ENCODE measurements at regions not wholly inside any gene's neighbourhood (a gene's known extent, or its start where the extent isn't known, plus 50 kb on each side); places are given as distances from the start of the nearest gene placed in this dataset.
A peak's percentile ranks its signal among the peaks of the same experiment; 100 is the strongest.

GRCh38 chr7:127504715-127505114, 80.7 kb downstream of the GCC1 start:
- no peak overlapping the region for H3K4me2 ChIP-seq (ENCODE audit: low read length)
- H3K4me1 ChIP-seq (ENCODE audit: control insufficient read depth, low read length) = no peaks in the 10 kb centered on the region
- H4K20me1 ChIP-seq (ENCODE audit: control insufficient read depth, insufficient read depth, low read depth, low read length) = no peaks in the 10 kb centered on the region
- H3K4me3 ChIP-seq (ENCODE audit: low read length) = no peak overlapping the region
- H3K27ac ChIP-seq (ENCODE audit: low read depth, low read length) = no peak overlapping the region
- TF ChIP-seq EZH2phosphoT487 (IDR thresholded peaks at IDR 0.05; ENCODE audit: borderline replicate concordance, low read length) = no peak
- peak; percentile 74 for TF ChIP-seq CTCF (IDR thresholded peaks at IDR 0.05; ENCODE audit: low read depth, low read length, poor library complexity, severe bottlenecking)
- no peaks in the 10 kb centered on the region for H3K79me2 ChIP-seq (ENCODE audit: control insufficient read depth, low read length)
- H3F3A ChIP-seq (ENCODE audit: control insufficient read depth, insufficient read depth) = no peaks in the 10 kb centered on the region
- H3K36me3 ChIP-seq (ENCODE audit: control insufficient read depth, low read length) = no peaks in the 10 kb centered on the region
- H3K27me3 ChIP-seq (ENCODE audit: control insufficient read depth, low read length) = peaks cover 10% of the 10 kb centered on the region
- no peaks in the 10 kb centered on the region for H3K9me3 ChIP-seq (ENCODE audit: control insufficient read depth, insufficient read depth, low read length)
- no peaks in the 10 kb centered on the region for H3K9me2 ChIP-seq (replicated peaks; ENCODE audit: control insufficient read depth, low read length)

GRCh38 chr7:127501817-127502216, 83.6 kb downstream of the GCC1 start:
- Histone ChIP-seq H3K9me3 (ENCODE audit: control insufficient read depth, insufficient read depth, low read length) (no peaks in the 10 kb centered on the region), H3K4me2 (ENCODE audit: low read length) (no peak overlapping the region), H3F3A (ENCODE audit: control insufficient read depth, insufficient read depth) (no peaks in the 10 kb centered on the region), H3K79me2 (ENCODE audit: control insufficient read depth, low read length) (no peaks in the 10 kb centered on the region), H3K9me2 (replicated peaks; ENCODE audit: control insufficient read depth, low read length) (no peaks in the 10 kb centered on the region), H3K27me3 (ENCODE audit: control insufficient read depth, low read length) (peaks cover 8% of the 10 kb centered on the region), H4K20me1 (ENCODE audit: control insufficient read depth, insufficient read depth, low read depth, low read length) (no peaks in the 10 kb centered on the region), H3K4me3 (ENCODE audit: low read length) (no peak overlapping the region), H3K36me3 (ENCODE audit: control insufficient read depth, low read length) (no peaks in the 10 kb centered on the region), H3K27ac (ENCODE audit: low read depth, low read length) (no peak overlapping the region), H3K4me1 (ENCODE audit: control insufficient read depth, low read length) (no peaks in the 10 kb centered on the region)
- no peak for TF ChIP-seq EZH2phosphoT487 (IDR thresholded peaks at IDR 0.05; ENCODE audit: borderline replicate concordance, low read length)
- no peak for TF ChIP-seq CTCF (IDR thresholded peaks at IDR 0.05; ENCODE audit: low read depth, low read length, poor library complexity, severe bottlenecking)

DNA sequence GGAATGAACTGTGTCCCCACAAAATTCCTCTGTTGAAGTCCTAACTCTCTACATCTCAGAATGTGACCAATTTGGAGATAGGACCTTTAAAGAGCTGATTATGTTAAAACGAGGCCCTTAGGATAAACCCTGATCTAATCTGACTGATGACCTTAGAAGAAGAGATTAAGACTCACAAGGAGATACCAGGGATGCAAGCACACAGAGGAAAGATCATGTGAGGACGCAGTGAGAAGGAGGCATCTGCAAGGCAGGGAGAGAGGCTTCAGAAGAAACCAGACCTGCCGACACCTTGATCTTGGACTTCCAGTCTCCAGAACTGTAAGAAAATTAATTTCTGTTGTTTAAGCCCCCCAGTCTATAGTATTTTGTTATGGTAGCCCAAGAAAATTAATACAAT, 94.9 kb upstream of the ZNF800 start:
- H3F3A ChIP-seq (ENCODE audit: control insufficient read depth, insufficient read depth) = no peaks in the 10 kb centered on the region
- no peaks in the 10 kb centered on the region for H3K9me2 ChIP-seq (replicated peaks; ENCODE audit: control insufficient read depth, low read length)

More for the DNA sequence above, 94.9 kb upstream of the ZNF800 start:
- Histone ChIP-seq H3K36me3 (ENCODE audit: control insufficient read depth, low read length) (no peaks in the 10 kb centered on the region), H3K9me3 (ENCODE audit: control insufficient read depth, insufficient read depth, low read length) (no peaks in the 10 kb centered on the region), H3K4me1 (ENCODE audit: control insufficient read depth, low read length) (no peaks in the 10 kb centered on the region), H3K27ac (ENCODE audit: low read depth, low read length) (no peak overlapping the region), H3K27me3 (ENCODE audit: control insufficient read depth, low read length) (peaks cover 9% of the 10 kb centered on the region), H3K4me3 (ENCODE audit: low read length) (no peak overlapping the region), H4K20me1 (ENCODE audit: control insufficient read depth, insufficient read depth, low read depth, low read length) (no peaks in the 10 kb centered on the region), H3K4me2 (ENCODE audit: low read length) (no peak overlapping the region), H3K79me2 (ENCODE audit: control insufficient read depth, low read length) (no peaks in the 10 kb centered on the region)
- no peak for TF ChIP-seq CTCF (IDR thresholded peaks at IDR 0.05; ENCODE audit: low read depth, low read length, poor library complexity, severe bottlenecking)
- no peak for TF ChIP-seq EZH2phosphoT487 (IDR thresholded peaks at IDR 0.05; ENCODE audit: borderline replicate concordance, low read length)
